ENCODE measurements at regions not wholly inside any gene's neighbourhood (a gene's known extent, or its start where the extent isn't known, plus 50 kb on each side); places are given as distances from the start of the nearest gene placed in this dataset.

- TF ChIP-seq, protein P1, sequence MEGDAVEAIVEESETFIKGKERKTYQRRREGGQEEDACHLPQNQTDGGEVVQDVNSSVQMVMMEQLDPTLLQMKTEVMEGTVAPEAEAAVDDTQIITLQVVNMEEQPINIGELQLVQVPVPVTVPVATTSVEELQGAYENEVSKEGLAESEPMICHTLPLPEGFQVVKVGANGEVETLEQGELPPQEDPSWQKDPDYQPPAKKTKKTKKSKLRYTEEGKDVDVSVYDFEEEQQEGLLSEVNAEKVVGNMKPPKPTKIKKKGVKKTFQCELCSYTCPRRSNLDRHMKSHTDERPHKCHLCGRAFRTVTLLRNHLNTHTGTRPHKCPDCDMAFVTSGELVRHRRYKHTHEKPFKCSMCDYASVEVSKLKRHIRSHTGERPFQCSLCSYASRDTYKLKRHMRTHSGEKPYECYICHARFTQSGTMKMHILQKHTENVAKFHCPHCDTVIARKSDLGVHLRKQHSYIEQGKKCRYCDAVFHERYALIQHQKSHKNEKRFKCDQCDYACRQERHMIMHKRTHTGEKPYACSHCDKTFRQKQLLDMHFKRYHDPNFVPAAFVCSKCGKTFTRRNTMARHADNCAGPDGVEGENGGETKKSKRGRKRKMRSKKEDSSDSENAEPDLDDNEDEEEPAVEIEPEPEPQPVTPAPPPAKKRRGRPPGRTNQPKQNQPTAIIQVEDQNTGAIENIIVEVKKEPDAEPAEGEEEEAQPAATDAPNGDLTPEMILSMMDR (IDR thresholded peaks at IDR 0.05; ENCODE audit: extremely low read depth, insufficient read depth, missing control alignments): no peak
- no peak for DNase-seq (ENCODE audit: low spot score)
- in situ Hi-C loops (cut with MboI; ENCODE audit: low pct_unique_long_range_greater_than_20kb, low sequenced_read_pairs, unreplicated experiment): no loop called here
Observed at GRCh38 chr2:100759901-100760300, 60.0 kb upstream of the NPAS2 start.

GRCh38 chr2:100761365-100761764 is 58.6 kb upstream of the NPAS2 start:
- DNase-seq (ENCODE audit: low spot score): no peak
- in situ Hi-C loops (cut with MboI; ENCODE audit: low pct_unique_long_range_greater_than_20kb, low sequenced_read_pairs, unreplicated experiment): no loop called here
- TF ChIP-seq, protein P1 (IDR thresholded peaks at IDR 0.05; ENCODE audit: extremely low read depth, insufficient read depth, missing control alignments): no peak

- in situ Hi-C loops (cut with MboI; ENCODE audit: low pct_unique_long_range_greater_than_20kb, low sequenced_read_pairs, unreplicated experiment): no loop called here
- TF ChIP-seq, protein P1 (IDR thresholded peaks at IDR 0.05; ENCODE audit: extremely low read depth, insufficient read depth, missing control alignments): no peak
- no peak for DNase-seq (ENCODE audit: low spot score)
Observed at GRCh38 chr2:100764430-100764829, 55.5 kb upstream of the NPAS2 start.

- in situ Hi-C loops (cut with MboI; ENCODE audit: low pct_unique_long_range_greater_than_20kb, low sequenced_read_pairs, unreplicated experiment): no loop called here
- TF ChIP-seq, protein P1 (IDR thresholded peaks at IDR 0.05; ENCODE audit: extremely low read depth, insufficient read depth, missing control alignments): no peak
- DNase-seq (ENCODE audit: low spot score): no peak
Observed at GRCh38 chr2:100765481-100765880, 54.5 kb upstream of the NPAS2 start.

- TF ChIP-seq, protein P1 (IDR thresholded peaks at IDR 0.05; ENCODE audit: extremely low read depth, insufficient read depth, missing control alignments): no peak
- in situ Hi-C loops (cut with MboI; ENCODE audit: low pct_unique_long_range_greater_than_20kb, low sequenced_read_pairs, unreplicated experiment): no loop called here
- DNase-seq (ENCODE audit: low spot score): no peak
Observed at GRCh38 chr2:100766256-100766655, 53.7 kb upstream of the NPAS2 start.

DNA sequence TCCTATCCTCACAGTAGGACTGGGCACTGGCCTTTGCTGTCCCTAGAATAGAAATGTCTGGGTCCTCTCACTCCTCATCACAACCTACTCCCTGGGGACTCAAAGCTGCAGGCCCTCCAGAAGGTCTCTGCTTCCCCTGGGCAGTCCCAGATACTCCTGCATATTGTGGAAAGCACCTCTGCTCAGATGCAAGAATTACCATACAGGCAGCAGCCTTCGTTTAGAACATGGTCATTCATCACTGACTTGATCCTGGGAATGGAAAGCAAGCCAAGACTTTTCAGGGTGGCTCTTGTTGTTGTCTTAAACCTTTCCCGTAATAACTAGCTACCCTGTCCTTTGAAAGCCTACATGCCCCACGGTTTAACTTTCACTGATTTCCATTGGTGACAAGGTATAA is 53.1 kb upstream of the NPAS2 start:
- in situ Hi-C loops (cut with MboI; ENCODE audit: low pct_unique_long_range_greater_than_20kb, low sequenced_read_pairs, unreplicated experiment): no loop called here
- TF ChIP-seq, protein P1 (IDR thresholded peaks at IDR 0.05; ENCODE audit: extremely low read depth, insufficient read depth, missing control alignments): no peak
- no peak for DNase-seq (ENCODE audit: low spot score)

DNA sequence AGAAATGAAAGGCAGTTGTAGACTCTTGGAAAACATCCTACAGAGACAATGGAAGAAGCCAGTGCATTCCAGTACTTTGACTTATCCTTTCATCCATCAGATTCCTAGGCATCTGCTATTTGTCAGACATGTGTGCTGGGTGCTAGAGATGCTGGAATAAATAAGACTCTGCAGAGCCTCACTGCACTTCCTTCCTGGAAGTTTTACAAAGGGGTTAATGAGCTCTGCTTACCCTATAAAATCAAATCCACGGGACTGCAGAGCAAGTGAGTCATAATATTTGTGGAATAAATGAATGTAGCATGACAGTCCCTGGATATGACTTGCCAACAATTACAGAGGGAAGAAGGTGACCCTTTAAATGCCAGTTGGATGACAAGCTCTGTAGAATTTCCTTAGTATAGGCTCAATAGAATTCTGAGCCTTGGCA is 52.7 kb upstream of the NPAS2 start:
- in situ Hi-C loops (cut with MboI; ENCODE audit: low pct_unique_long_range_greater_than_20kb, low sequenced_read_pairs, unreplicated experiment): no loop called here
- DNase-seq (ENCODE audit: low spot score): no peak
- TF ChIP-seq, protein P1 (IDR thresholded peaks at IDR 0.05; ENCODE audit: extremely low read depth, insufficient read depth, missing control alignments): no peak
